Activated CD4-positive, alpha-beta T cell treated with anti-CD3 and anti-CD28 coated beads, Interleukin-2, Interleukin-4, amounts not matched to agents 100 ng/mL and 50 ng/mL, durations not matched to agents 16 hours and 8 hours (primary cell): ENCODE measurements at regions not wholly inside any gene's neighbourhood (a gene's known extent, or its start where the extent isn't known, plus 50 kb on each side); places are given as distances from the start of the nearest gene placed in this dataset.
"Not testable (repeated sequence)": the region's sequence is repeated elsewhere in the genome, so short reads cannot be mapped to it uniquely, and the experiment has no call there.

Experiments
- DNase-seq: peaks from one replicate; pipeline ENCODE4 v3.0.0-alpha.2; 2020; ENCODE audit warnings: low spot score

- DNase-seq: not testable (repeated sequence)
These were observed 102.5 kb upstream of the WIPF3 start for GRCh38 chr7:29703830-29704229.

GRCh38 chr7:29709002-29709401 is 97.3 kb upstream of the WIPF3 start:
- not testable (repeated sequence) for DNase-seq

GRCh38 chr7:29723127-29723526 is 83.2 kb upstream of the WIPF3 start:
- DNase-seq: not testable (repeated sequence)

DNA sequence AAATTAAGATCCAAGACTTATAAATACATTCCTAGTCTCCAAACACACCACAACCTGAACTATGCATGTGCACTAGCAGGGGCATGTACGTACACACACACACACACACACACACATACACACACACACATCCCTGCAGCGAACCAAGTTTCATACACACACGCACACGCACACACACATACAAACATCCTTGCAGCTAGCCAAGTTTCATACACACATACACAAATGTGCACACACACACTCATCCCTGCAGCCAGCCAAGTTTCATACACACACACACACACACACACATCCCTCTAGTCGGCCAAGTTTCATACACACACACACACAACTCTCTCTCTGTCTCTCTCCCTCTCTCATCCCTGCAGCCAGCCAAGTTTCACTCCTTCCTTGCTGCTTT is 82.7 kb upstream of the WIPF3 start:
- no peak for DNase-seq

- DNase-seq: not testable (repeated sequence)
These were observed 76.7 kb upstream of the WIPF3 start for GRCh38 chr7:29729534-29730165.

DNA sequence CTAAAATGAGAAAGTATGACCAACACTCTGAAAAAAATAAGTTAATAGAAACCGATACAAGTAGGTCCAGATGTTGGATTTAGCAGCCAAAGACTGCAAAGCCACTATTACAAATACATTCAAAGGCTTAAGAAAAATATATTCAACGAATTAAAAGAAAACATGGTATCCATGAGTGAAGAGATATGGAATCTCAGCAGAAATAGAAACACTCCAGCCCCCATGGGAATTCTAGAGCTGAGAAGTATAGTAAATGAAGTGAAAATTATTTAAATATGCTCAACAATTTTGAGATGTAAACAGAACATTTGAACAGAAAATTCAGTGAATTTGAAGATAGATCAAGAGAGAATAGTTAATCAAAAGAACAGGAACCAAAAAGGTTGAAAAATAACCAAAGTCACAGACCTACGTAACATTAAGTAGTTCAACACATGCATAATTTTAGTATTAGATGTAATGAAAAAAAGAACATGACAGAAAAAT is 72.0 kb upstream of the WIPF3 start:
- no peak for DNase-seq

GRCh38 chr7:29747645-29748245 is 58.6 kb upstream of the WIPF3 start:
- not testable (repeated sequence) for DNase-seq

- DNase-seq: no peak
These were observed 57.8 kb upstream of the WIPF3 start for GRCh38 chr7:29748286-29749099.

GRCh38 chr7:29749701-29750321 is 56.5 kb upstream of the WIPF3 start:
- DNase-seq: no peak

DNA sequence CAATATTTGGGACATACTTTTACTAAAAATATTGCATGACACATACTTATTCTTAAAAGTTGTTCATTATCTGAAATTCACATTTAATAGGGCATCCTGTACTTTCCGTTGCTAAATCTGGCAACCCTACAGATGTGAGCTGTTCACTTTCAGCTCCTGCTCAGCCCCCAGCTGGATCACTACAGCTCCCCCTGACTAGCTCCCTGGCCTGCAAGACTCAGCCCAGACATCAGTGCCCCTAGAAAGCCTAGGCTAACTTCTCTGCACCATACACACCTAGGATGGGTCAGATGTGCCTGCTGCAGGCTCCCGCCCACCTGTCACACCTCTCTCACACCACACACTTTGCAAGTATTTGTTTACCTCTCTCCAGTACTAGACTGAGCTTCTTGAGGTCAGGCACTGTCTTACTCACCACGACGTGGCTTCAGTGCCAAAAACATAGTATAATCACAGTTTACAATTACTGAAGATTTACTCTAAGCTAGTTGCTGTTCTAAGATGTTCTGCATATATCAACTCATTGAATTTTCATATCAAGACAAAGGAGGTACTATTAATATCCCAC is 55.9 kb upstream of the WIPF3 start:
- not testable (repeated sequence) for DNase-seq

- not testable (repeated sequence) for DNase-seq
These were observed 55.3 kb upstream of the WIPF3 start for GRCh38 chr7:29751012-29751411.

GRCh38 chr7:29754874-29755490 is 51.3 kb upstream of the WIPF3 start:
- no peak for DNase-seq
